Hematopoietic multipotent progenitor cell treated with erythropoietin and hydrocortisone succinate and interleukin-3 and kit ligand, for 15 days (in vitro differentiated cells): ENCODE measurements at regions not wholly inside any gene's neighbourhood (a gene's known extent, or its start where the extent isn't known, plus 50 kb on each side); places are given as distances from the start of the nearest gene placed in this dataset.

Experiments used
- DNase-seq: peaks from one replicate; pipeline ENCODE4 v3.0.0-alpha.2; 2015; ENCODE audit warnings: low spot score

- no peak for DNase-seq
Measured at GRCh38 chr12:38556647-38557046, 240.1 kb downstream of the ALG10B start.

- no peak for DNase-seq
Measured at GRCh38 chr12:38585086-38585485, 268.5 kb downstream of the ALG10B start.

- DNase-seq: no peak
Measured at GRCh38 chr12:38586789-38587188, 270.2 kb downstream of the ALG10B start.

- no peak for DNase-seq
Measured at GRCh38 chr12:38587594-38587993, 271.0 kb downstream of the ALG10B start.

- DNase-seq: no peak
Measured at GRCh38 chr12:38588624-38589305, 272.2 kb downstream of the ALG10B start.

- no peak for DNase-seq
Measured at GRCh38 chr12:38589306-38589632, 272.7 kb downstream of the ALG10B start.

- no peak for DNase-seq
Measured at GRCh38 chr12:38601949-38602348, 285.4 kb downstream of the ALG10B start.
